ENCODE measurements at regions not wholly inside any gene's neighbourhood (a gene's known extent, or its start where the extent isn't known, plus 50 kb on each side); places are given as distances from the start of the nearest gene placed in this dataset.

DNA sequence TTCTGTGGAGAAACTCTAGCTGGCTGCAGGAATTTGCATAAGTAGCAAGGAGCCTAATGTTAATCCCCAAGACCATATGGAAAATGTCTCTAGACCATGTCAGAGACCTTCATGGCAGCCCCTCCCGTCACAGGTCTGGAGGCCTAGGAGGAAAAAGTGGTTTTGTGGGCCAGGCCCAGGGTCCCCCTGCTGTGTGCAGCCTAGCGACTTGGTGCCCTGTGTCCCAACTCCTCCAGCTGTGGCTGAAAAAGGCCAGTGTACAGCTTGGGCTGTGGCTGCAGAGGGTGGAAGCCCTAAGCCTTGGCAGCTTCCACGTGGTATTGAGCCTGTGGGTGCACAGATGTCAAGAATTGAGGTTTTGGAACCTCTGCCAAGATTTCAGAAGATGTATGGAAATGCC is 306.9 kb upstream of the CA10 start:
- no peaks in the 10 kb centered on the region for H3K9me2 ChIP-seq (ENCODE audit: low read depth, low read length)
- H3K4me3 ChIP-seq (ENCODE audit: low read depth, low read length, poor library complexity, severe bottlenecking): no peak overlapping the region
- no peak overlapping the region for H2AFZ ChIP-seq (ENCODE audit: low read length)
- H3K27ac ChIP-seq (ENCODE audit: low read depth, low read length, poor library complexity, severe bottlenecking): no peak overlapping the region
- H3K4me1 ChIP-seq (ENCODE audit: insufficient read depth, low read length, severe bottlenecking): no peaks in the 10 kb centered on the region
- H3K36me3 ChIP-seq (ENCODE audit: insufficient read depth, low read length): no peaks in the 10 kb centered on the region
- no peak overlapping the region for H3K4me2 ChIP-seq (ENCODE audit: low read length)
- H3F3A ChIP-seq (ENCODE audit: insufficient read depth, low read length): no peaks in the 10 kb centered on the region
- no peaks in the 10 kb centered on the region for H4K20me1 ChIP-seq (ENCODE audit: insufficient read depth, low read length)
- H3K79me2 ChIP-seq (ENCODE audit: insufficient read depth, low read length): no peaks in the 10 kb centered on the region
- H3K9ac ChIP-seq (ENCODE audit: low read length): no peak overlapping the region
- TF ChIP-seq EZH2 (IDR thresholded peaks at IDR 0.05; ENCODE audit: borderline replicate concordance, low read length): no peak
- TF ChIP-seq, protein P1, sequence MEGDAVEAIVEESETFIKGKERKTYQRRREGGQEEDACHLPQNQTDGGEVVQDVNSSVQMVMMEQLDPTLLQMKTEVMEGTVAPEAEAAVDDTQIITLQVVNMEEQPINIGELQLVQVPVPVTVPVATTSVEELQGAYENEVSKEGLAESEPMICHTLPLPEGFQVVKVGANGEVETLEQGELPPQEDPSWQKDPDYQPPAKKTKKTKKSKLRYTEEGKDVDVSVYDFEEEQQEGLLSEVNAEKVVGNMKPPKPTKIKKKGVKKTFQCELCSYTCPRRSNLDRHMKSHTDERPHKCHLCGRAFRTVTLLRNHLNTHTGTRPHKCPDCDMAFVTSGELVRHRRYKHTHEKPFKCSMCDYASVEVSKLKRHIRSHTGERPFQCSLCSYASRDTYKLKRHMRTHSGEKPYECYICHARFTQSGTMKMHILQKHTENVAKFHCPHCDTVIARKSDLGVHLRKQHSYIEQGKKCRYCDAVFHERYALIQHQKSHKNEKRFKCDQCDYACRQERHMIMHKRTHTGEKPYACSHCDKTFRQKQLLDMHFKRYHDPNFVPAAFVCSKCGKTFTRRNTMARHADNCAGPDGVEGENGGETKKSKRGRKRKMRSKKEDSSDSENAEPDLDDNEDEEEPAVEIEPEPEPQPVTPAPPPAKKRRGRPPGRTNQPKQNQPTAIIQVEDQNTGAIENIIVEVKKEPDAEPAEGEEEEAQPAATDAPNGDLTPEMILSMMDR (IDR thresholded peaks at IDR 0.05; ENCODE audit: low read length): no peak
- H3K9me3 ChIP-seq (ENCODE audit: low read length): no peaks in the 10 kb centered on the region
- H3K27me3 ChIP-seq (ENCODE audit: insufficient read depth, low read length): no peaks in the 10 kb centered on the region

DNA sequence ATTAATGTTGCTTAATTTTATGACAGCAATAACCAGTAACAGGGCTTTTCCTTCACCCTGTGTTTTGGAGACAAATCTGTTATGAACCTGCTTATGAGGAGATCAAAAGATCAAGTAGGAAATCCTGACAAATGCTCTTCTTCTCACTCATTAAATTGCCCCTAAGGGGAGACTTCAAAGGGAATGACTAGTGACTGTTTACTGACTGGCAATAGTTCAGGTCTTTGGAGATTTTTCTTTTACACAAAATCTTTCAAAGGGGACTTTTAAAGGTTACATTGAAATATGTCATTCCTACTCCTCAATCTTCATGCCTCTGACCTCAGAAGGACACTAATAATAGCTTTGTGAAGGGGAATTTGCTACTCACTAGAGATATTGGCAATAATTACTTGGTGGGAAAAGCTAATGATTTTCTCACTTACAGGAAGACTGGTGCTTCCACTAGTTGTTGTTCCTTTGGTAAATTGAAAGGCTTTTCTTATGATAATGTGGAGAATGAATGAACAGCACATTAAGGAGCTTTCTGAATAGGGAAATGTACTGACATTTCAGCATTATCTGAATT is 292.9 kb upstream of the CA10 start:
- H2AFZ ChIP-seq (ENCODE audit: low read length): no peak overlapping the region
- H3K36me3 ChIP-seq (ENCODE audit: insufficient read depth, low read length): no peaks in the 10 kb centered on the region
- H3F3A ChIP-seq (ENCODE audit: insufficient read depth, low read length): no peaks in the 10 kb centered on the region
- no peak overlapping the region for H3K4me3 ChIP-seq (ENCODE audit: low read depth, low read length, poor library complexity, severe bottlenecking)
- H3K27me3 ChIP-seq (ENCODE audit: insufficient read depth, low read length): no peaks in the 10 kb centered on the region
- no peaks in the 10 kb centered on the region for H3K4me1 ChIP-seq (ENCODE audit: insufficient read depth, low read length, severe bottlenecking)
- no peaks in the 10 kb centered on the region for H4K20me1 ChIP-seq (ENCODE audit: insufficient read depth, low read length)
- no peaks in the 10 kb centered on the region for H3K79me2 ChIP-seq (ENCODE audit: insufficient read depth, low read length)
- no peaks in the 10 kb centered on the region for H3K9me3 ChIP-seq (ENCODE audit: low read length)
- no peak overlapping the region for H3K9ac ChIP-seq (ENCODE audit: low read length)
- no peaks in the 10 kb centered on the region for H3K9me2 ChIP-seq (ENCODE audit: low read depth, low read length)
- TF ChIP-seq EZH2 (IDR thresholded peaks at IDR 0.05; ENCODE audit: borderline replicate concordance, low read length): no peak
- TF ChIP-seq, protein P1 (IDR thresholded peaks at IDR 0.05; ENCODE audit: low read length): no peak
- no peak overlapping the region for H3K27ac ChIP-seq (ENCODE audit: low read depth, low read length, poor library complexity, severe bottlenecking)
- no peak overlapping the region for H3K4me2 ChIP-seq (ENCODE audit: low read length)

DNA sequence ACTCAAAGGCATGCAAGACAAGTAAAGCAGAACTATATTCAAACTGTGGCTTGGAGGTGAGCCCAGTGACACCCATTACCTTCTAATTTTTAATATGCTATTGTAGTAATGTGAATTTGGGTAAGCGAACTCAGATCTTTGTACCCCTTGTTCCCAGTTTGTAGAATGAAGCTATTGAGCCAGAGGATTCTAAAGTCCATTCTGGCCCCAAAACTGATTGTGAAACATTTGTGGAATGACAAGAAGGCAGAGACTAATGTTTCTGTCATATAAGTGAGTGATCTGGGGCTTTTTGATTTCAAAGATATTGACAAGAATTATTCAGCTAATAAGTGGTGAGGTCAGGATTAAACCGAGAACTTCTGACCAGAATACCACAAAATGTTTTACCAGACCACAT is 283.8 kb upstream of the CA10 start:
- H3K9ac ChIP-seq (ENCODE audit: low read length): no peak overlapping the region
- no peak for TF ChIP-seq EZH2 (IDR thresholded peaks at IDR 0.05; ENCODE audit: borderline replicate concordance, low read length)
- TF ChIP-seq, protein P1 (IDR thresholded peaks at IDR 0.05; ENCODE audit: low read length): no peak
- H3K4me3 ChIP-seq (ENCODE audit: low read depth, low read length, poor library complexity, severe bottlenecking): no peak overlapping the region
- no peak overlapping the region for H2AFZ ChIP-seq (ENCODE audit: low read length)
- no peaks in the 10 kb centered on the region for H3K4me1 ChIP-seq (ENCODE audit: insufficient read depth, low read length, severe bottlenecking)
- no peaks in the 10 kb centered on the region for H3K36me3 ChIP-seq (ENCODE audit: insufficient read depth, low read length)
- no peaks in the 10 kb centered on the region for H3K79me2 ChIP-seq (ENCODE audit: insufficient read depth, low read length)
- H3K27me3 ChIP-seq (ENCODE audit: insufficient read depth, low read length): no peaks in the 10 kb centered on the region
- no peaks in the 10 kb centered on the region for H4K20me1 ChIP-seq (ENCODE audit: insufficient read depth, low read length)
- H3F3A ChIP-seq (ENCODE audit: insufficient read depth, low read length): no peaks in the 10 kb centered on the region
- H3K27ac ChIP-seq (ENCODE audit: low read depth, low read length, poor library complexity, severe bottlenecking): no peak overlapping the region
- H3K9me3 ChIP-seq (ENCODE audit: low read length): no peaks in the 10 kb centered on the region
- no peak overlapping the region for H3K4me2 ChIP-seq (ENCODE audit: low read length)
- no peaks in the 10 kb centered on the region for H3K9me2 ChIP-seq (ENCODE audit: low read depth, low read length)

All from OCI-LY1 (cell line).